CD4-positive, alpha-beta memory T cell (primary cell): ENCODE measurements at regions not wholly inside any gene's neighbourhood (a gene's known extent, or its start where the extent isn't known, plus 50 kb on each side); places are given as distances from the start of the nearest gene placed in this dataset.

ENCODE experiments used
- CTCF ChIA-PET: fragments of 350-600 bp; sonication (Branson Sonifier 250); formaldehyde crosslinking; loops from one replicate; lab custom pipeline; 2021; ENCODE audit warnings: inconsistent platforms; ENCODE audit not compliant: partially characterized antibody; lab: Charles Lee
- POLR2A ChIA-PET: fragments of 350-600 bp; sonication (Branson Sonifier 250); formaldehyde crosslinking; loops from one replicate; lab custom pipeline; 2021; ENCODE audit not compliant: partially characterized antibody; lab: Charles Lee
- DNase-seq, 5 donors: peaks; one replicate each; pipeline versions ENCODE4 v3.0.0 to v3.0.0-alpha.2; 2020 to 2022; ENCODE audit warnings: mixed read lengths in 1 of 5
- H3K27ac ChIP-seq: one replicate; pipeline ENCODE4 v1.7.0; 2013; ENCODE audit warnings: low read depth, low read length
- H3K27me3 ChIP-seq: 2 replicates; pipeline ENCODE4 v1.7.0; 2013; ENCODE audit warnings: mild to moderate bottlenecking, low read length, moderate library complexity; ENCODE audit not compliant: insufficient read depth
- H3K36me3 ChIP-seq: 2 replicates; pipeline ENCODE4 v1.7.0; 2013; ENCODE audit warnings: mild to moderate bottlenecking, low read length, moderate library complexity; ENCODE audit not compliant: insufficient read depth
- H3K4me1 ChIP-seq: 2 replicates; pipeline ENCODE4 v1.7.0; 2013; ENCODE audit warnings: mild to moderate bottlenecking, low read length, moderate library complexity; ENCODE audit not compliant: insufficient read depth
- H3K4me3 ChIP-seq, 2 donors: one replicate each; pipeline ENCODE4 v1.7.0; 2013; ENCODE audit warnings: low read length in 2 of 2, mild to moderate bottlenecking in 1 of 2
- H3K9me3 ChIP-seq, 2 donors: one replicate each; pipeline ENCODE4 v1.7.0; 2013; ENCODE audit warnings: low read length in 2 of 2, control low read depth in 1 of 2; ENCODE audit not compliant: control insufficient read depth in 1 of 2
- H3K27ac Mint-ChIP-seq, 7 donors: one replicate each; pipeline ENCODE4 v1.8.0; 2020 to 2021; ENCODE audit warnings: mixed read lengths in 7 of 7, mild to moderate bottlenecking in 6 of 7, inconsistent platforms in 3 of 7, moderate library complexity in 3 of 7
- H3K27me3 Mint-ChIP-seq, 2 donors: one replicate each; pipeline ENCODE4 v1.8.0; 2020 to 2021; ENCODE audit warnings: mixed read lengths in 2 of 2
- H3K36me3 Mint-ChIP-seq, 2 donors: one replicate each; pipeline ENCODE4 v1.8.0; 2020 to 2021; ENCODE audit warnings: mixed read lengths in 2 of 2, inconsistent platforms in 1 of 2, mild to moderate bottlenecking in 1 of 2
- H3K4me1 Mint-ChIP-seq, 4 donors: one replicate each; pipeline ENCODE4 v1.8.0; 2020 to 2021; ENCODE audit warnings: mixed read lengths in 4 of 4, mild to moderate bottlenecking in 1 of 4
- H3K4me3 Mint-ChIP-seq, 8 donors: one replicate each; pipeline ENCODE4 v1.8.0; 2020 to 2021; ENCODE audit warnings: mixed read lengths in 8 of 8, mild to moderate bottlenecking in 7 of 8, moderate library complexity in 6 of 8, inconsistent platforms in 3 of 8
- H3K9me3 Mint-ChIP-seq, 8 donors: one replicate each; pipeline ENCODE4 v1.8.0; 2020 to 2021; ENCODE audit warnings: mixed read lengths in 8 of 8, mild to moderate bottlenecking in 5 of 8, inconsistent platforms in 3 of 8, moderate library complexity in 1 of 8
- intact Hi-C: fragments of 100-400 bp; cut with micrococcal nuclease; formaldehyde crosslinking; loops from one replicate; pipeline ENCODE4 v1.15.1; 2023

DNA sequence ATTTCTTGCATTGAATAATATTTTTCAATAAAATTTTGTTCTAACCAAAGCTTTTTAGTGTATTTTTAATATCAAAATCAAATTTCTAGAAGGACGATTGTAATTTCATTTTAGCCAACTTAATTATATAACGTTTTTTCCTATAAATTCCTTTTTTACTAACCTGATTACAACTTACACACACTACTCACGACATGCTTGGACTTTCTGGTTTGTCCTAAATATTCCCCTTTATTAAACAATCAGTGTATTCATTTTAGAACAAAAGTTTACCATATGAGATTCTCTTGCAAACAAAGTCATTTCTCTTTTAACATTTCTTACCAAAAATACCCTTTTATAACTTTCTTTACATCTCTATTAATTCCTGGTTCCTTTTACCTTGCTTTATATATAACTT is 173.7 kb downstream of the PWWP3B start:
- Histone ChIP-seq H3K4me3 (no peak overlapping the region), H3K4me1 (no peaks in the 10 kb centered on the region), H3K27me3 (no peaks in the 10 kb centered on the region), H3K9me3 (no peaks in the 10 kb centered on the region), H3K27ac (no peak overlapping the region), H3K36me3 (no peaks in the 10 kb centered on the region)
- Mint-ChIP-seq H3K4me1 (no peaks in the 10 kb centered on the region), H3K36me3 (no peaks in the 10 kb centered on the region), H3K27me3 (no peaks in the 10 kb centered on the region), H3K9me3 (peaks cover 0 to 4% (median 2%) of the 10 kb centered on the region in 8 donors), H3K4me3 (no peak overlapping the region), H3K27ac (no peak overlapping the region)
- intact Hi-C loops: no loop called here
- ChIA-PET CTCF (no interaction called here), POLR2A (no interaction called here)
- no peak for DNase-seq

DNA sequence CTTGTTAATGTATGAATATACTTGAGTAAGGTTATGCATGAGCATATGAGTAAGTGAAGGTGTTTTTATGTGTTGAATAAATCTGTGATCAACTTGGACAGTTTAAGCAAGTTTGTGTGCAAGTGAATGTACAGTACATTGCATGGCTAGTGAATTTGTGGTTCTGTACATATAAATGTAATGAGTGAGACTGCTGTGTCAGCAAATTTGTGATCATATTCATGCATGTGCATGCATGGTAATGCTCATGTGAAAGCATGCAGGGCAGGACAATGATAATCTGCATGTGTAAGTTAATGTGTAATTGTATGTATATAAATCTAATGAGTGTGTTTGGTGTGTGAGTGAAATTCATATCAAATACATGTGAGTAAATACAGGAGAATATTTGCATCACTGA is 188.5 kb downstream of the PWWP3B start:
- no peaks in the 10 kb centered on the region for H3K27me3 ChIP-seq
- H3K4me3 ChIP-seq: no peak overlapping the region
- POLR2A ChIA-PET: no interaction called here
- no peaks in the 10 kb centered on the region for H3K36me3 ChIP-seq
- intact Hi-C loops: no loop called here
- CTCF ChIA-PET: no interaction called here
- no peaks in the 10 kb centered on the region for H3K9me3 ChIP-seq
- H3K4me1 ChIP-seq: no peaks in the 10 kb centered on the region
- no peak for DNase-seq
- H3K4me1 Mint-ChIP-seq: no peaks in the 10 kb centered on the region
- H3K4me3 Mint-ChIP-seq: no peak overlapping the region
- no peaks in the 10 kb centered on the region for H3K36me3 Mint-ChIP-seq
- H3K9me3 Mint-ChIP-seq: no peaks in the 10 kb centered on the region
- H3K27me3 Mint-ChIP-seq: no peaks in the 10 kb centered on the region
- no peak overlapping the region for H3K27ac Mint-ChIP-seq
- H3K27ac ChIP-seq: no peak overlapping the region

DNA sequence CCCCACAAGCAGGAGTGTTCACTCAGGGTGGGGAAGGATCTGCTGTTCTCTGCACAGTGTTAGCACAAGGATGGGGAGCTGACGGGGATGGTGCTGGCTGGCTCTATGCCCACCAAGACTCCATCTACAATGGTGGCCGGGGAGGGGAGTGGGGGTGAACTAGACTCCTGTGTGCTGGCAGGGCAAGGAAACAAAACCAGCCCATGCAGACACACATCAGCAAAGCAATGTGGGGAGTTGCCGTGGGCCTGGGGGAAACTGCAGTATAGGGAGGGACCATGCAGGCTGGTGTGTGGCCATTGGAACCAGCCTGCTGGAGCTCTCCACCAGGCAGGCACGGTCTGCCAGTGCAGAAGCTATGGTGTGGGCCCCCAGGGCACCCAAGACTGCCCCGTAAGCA is 195.1 kb downstream of the PWWP3B start:
- no peaks in the 10 kb centered on the region for H3K27me3 Mint-ChIP-seq
- no peak overlapping the region for H3K4me3 Mint-ChIP-seq
- H3K27ac Mint-ChIP-seq: no peak overlapping the region
- no peaks in the 10 kb centered on the region for H3K4me1 Mint-ChIP-seq
- Histone ChIP-seq H3K27me3 (no peaks in the 10 kb centered on the region), H3K36me3 (no peaks in the 10 kb centered on the region), H3K27ac (no peak overlapping the region), H3K9me3 (no peaks in the 10 kb centered on the region), H3K4me1 (no peaks in the 10 kb centered on the region), H3K4me3 (no peak overlapping the region)
- ChIA-PET CTCF (no interaction called here), POLR2A (no interaction called here)
- no peaks in the 10 kb centered on the region for H3K9me3 Mint-ChIP-seq
- no peak for DNase-seq
- intact Hi-C loops: no loop called here
- no peaks in the 10 kb centered on the region for H3K36me3 Mint-ChIP-seq

DNA sequence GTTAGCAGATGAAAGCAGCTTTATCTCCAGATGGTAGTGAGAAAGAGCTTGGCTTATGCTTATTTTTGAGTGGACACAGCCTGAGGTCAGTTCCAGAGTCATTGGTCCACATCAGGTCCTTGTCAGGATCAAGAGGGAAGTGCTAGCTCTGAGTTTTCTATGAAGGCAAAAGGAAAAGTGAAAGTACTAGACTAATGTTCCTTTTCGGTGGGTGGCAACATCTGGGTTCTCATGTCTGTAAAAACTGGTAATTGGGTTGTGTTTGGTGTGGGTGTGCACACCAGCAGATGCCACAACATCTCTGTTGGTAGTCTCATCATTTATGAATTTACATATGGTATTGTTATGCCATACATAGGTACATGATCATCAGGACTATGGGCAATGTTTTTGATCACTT is 210.5 kb downstream of the PWWP3B start:
- intact Hi-C loops: no loop called here
- Mint-ChIP-seq H3K27me3 (no peaks in the 10 kb centered on the region), H3K36me3 (no peaks in the 10 kb centered on the region), H3K4me3 (peak overlapping the region; percentile 49 to 87 (median 74)), H3K4me1 (peaks cover 2 to 17% (median 10%) of the 10 kb centered on the region in 4 donors), H3K9me3 (no peaks in the 10 kb centered on the region), H3K27ac (peak overlapping the region in 4 of 7 donors; percentile 49 to 73 (median 58))
- Histone ChIP-seq H3K27me3 (no peaks in the 10 kb centered on the region), H3K36me3 (no peaks in the 10 kb centered on the region), H3K4me3 (peak overlapping the region; percentile 15 to 36), H3K27ac (no peak overlapping the region), H3K4me1 (no peaks in the 10 kb centered on the region), H3K9me3 (no peaks in the 10 kb centered on the region)
- peak in 4 of 5 donors; percentile 10 to 20 (median 14) for DNase-seq
- ChIA-PET CTCF (no interaction called here), POLR2A (no interaction called here)

DNA sequence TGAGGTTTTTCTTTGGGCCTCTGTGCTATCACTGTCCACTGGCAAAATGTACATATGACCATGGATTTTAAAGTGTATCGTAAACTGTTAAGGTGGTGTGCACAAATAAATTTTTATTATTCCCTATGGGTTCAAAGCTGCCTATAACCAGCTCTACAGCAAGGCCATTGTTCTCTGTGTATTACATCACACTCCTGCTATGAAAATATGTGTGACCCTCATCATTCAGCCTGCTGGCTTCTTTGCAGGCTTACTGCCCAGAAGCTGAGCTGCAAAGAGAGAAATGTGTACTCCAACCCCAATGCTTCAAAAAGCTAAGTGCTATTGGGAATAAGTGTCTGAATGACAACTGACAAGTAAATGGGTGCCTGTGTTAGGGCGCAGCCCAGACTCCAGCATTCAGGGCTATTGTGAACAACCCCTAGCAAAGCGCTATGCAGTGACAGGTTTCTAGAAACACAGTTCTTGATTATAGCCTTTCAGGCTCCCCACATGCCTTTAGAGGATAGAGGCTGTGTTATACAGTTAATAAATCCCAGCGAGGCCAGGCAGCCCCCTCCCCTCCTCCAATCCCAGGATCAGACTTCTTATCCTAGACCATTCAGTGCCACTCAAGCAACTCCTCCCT is 220.4 kb upstream of the RADX start:
- CTCF ChIA-PET: no interaction called here
- no peaks in the 10 kb centered on the region for H3K36me3 ChIP-seq
- Mint-ChIP-seq H3K4me3 (no peak overlapping the region), H3K9me3 (no peaks in the 10 kb centered on the region), H3K36me3 (no peaks in the 10 kb centered on the region), H3K27ac (no peak overlapping the region), H3K4me1 (no peaks in the 10 kb centered on the region), H3K27me3 (no peaks in the 10 kb centered on the region)
- POLR2A ChIA-PET: no interaction called here
- no peak for DNase-seq
- no peak overlapping the region for H3K4me3 ChIP-seq
- intact Hi-C loops: no loop called here
- no peaks in the 10 kb centered on the region for H3K27me3 ChIP-seq
- H3K27ac ChIP-seq: no peak overlapping the region
- H3K9me3 ChIP-seq: no peaks in the 10 kb centered on the region
- no peaks in the 10 kb centered on the region for H3K4me1 ChIP-seq

DNA sequence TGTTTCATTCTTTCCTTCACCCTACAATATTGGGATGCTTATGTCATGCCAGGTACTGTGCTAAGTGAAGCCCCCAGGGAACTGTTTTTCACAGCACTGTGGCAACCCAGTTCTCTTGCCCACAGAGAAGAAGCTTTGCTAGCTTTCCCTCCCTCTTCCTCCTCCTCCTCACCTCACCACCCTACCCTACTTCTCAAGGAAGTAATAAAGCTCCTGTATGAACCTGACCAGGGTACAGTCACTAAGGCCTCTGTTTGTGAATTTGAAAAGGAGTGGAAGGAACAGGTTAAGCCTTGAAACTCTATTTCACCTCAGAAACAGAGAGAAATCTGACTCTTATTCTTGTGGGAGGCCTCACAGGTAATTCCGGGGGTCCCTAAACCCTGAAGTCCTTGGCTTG is 219.4 kb upstream of the RADX start:
- no peaks in the 10 kb centered on the region for H3K9me3 Mint-ChIP-seq
- no peaks in the 10 kb centered on the region for H3K4me1 Mint-ChIP-seq
- Histone ChIP-seq H3K4me1 (no peaks in the 10 kb centered on the region), H3K36me3 (no peaks in the 10 kb centered on the region), H3K27ac (no peak overlapping the region), H3K4me3 (no peak overlapping the region), H3K9me3 (no peaks in the 10 kb centered on the region), H3K27me3 (no peaks in the 10 kb centered on the region)
- H3K4me3 Mint-ChIP-seq: no peak overlapping the region
- H3K27ac Mint-ChIP-seq: no peak overlapping the region
- ChIA-PET POLR2A (no interaction called here), CTCF (no interaction called here)
- no peak for DNase-seq
- intact Hi-C loops: no loop called here
- no peaks in the 10 kb centered on the region for H3K27me3 Mint-ChIP-seq
- no peaks in the 10 kb centered on the region for H3K36me3 Mint-ChIP-seq

DNA sequence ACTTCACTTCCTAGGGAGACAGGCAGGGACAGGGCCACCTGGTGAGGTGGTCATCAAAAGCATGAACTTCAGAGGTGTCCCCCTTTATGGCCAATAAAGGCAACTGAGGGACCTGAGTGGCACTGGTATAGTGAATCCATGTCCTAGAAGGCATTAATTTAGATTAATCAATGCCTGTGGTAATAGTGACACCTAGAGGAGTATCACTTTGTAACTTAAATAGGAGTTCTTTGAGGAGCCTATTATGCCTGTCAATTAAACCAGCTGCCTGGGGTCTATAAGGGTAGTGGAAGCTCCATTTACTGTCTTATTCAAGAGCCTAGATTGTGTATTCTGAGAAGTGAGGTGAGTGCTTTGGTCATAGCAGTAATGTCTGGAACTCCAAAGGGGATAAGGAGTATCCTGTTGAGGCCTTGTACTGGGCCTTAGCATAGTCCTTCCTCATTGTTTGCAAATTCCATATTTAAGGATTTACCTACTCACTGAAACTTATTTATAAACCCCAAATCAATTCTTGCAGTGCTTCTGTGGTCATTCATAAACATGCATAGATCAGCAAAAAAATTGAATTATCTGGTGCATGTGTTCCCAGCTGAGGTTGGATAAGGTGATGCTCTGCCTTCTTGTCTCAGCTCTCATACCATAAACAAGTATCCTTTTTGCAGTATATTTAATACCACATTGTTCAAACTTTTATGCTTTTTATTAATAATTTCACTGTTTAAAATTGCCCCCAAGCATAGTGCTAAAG is 213.8 kb upstream of the RADX start:
- Histone ChIP-seq H3K27ac (no peak overlapping the region), H3K9me3 (no peaks in the 10 kb centered on the region), H3K36me3 (no peaks in the 10 kb centered on the region), H3K4me3 (no peak overlapping the region), H3K27me3 (no peaks in the 10 kb centered on the region), H3K4me1 (no peaks in the 10 kb centered on the region)
- H3K27me3 Mint-ChIP-seq: no peaks in the 10 kb centered on the region
- H3K9me3 Mint-ChIP-seq: no peaks in the 10 kb centered on the region
- H3K27ac Mint-ChIP-seq: no peak overlapping the region
- ChIA-PET CTCF (no interaction called here), POLR2A (no interaction called here)
- intact Hi-C loops: no loop called here
- no peaks in the 10 kb centered on the region for H3K36me3 Mint-ChIP-seq
- H3K4me1 Mint-ChIP-seq: no peaks in the 10 kb centered on the region
- H3K4me3 Mint-ChIP-seq: no peak overlapping the region
- no peak for DNase-seq
